HUES64 (cell line): ENCODE measurements at regions not wholly inside any gene's neighbourhood (a gene's known extent, or its start where the extent isn't known, plus 50 kb on each side); places are given as distances from the start of the nearest gene placed in this dataset.

Experiments
- H3K27ac ChIP-seq: 2 replicates; pipeline ENCODE4 v1.7.0; 2013; ENCODE audit warnings: low read depth, low read length, inconsistent platforms
- H3K27me3 ChIP-seq: 2 replicates; pipeline ENCODE4 v1.6.1; 2013; ENCODE audit warnings: mild to moderate bottlenecking, low read length; ENCODE audit not compliant: insufficient read depth
- H3K36me3 ChIP-seq: 2 replicates; pipeline ENCODE4 v1.6.1; 2013; ENCODE audit warnings: mild to moderate bottlenecking, low read length; ENCODE audit not compliant: insufficient read depth
- H3K4me1 ChIP-seq: 2 replicates; pipeline ENCODE4 v1.6.1; 2013; ENCODE audit warnings: mild to moderate bottlenecking, low read length, moderate library complexity; ENCODE audit not compliant: insufficient read depth
- H3K4me3 ChIP-seq: 2 replicates; pipeline ENCODE4 v1.5.1; 2013; ENCODE audit warnings: mild to moderate bottlenecking, low read length, moderate library complexity
- H3K9ac ChIP-seq: 2 replicates; pipeline ENCODE4 v1.6.1; 2013; ENCODE audit warnings: mild to moderate bottlenecking, low read depth, low read length
- H3K9me3 ChIP-seq: 2 replicates; pipeline ENCODE4 v1.6.1; 2013; ENCODE audit warnings: low read depth, low read length; ENCODE audit not compliant: insufficient read depth
- WGBS: fragments of 150-250, 120-280 bp; methylation state at CpG from one replicate; pipeline ENCODE4 v1.1.7; 2013; ENCODE audit warnings: missing lambda C conversion rate; 5-methylcytosine and 5-hydroxymethylcytosine counted together

DNA sequence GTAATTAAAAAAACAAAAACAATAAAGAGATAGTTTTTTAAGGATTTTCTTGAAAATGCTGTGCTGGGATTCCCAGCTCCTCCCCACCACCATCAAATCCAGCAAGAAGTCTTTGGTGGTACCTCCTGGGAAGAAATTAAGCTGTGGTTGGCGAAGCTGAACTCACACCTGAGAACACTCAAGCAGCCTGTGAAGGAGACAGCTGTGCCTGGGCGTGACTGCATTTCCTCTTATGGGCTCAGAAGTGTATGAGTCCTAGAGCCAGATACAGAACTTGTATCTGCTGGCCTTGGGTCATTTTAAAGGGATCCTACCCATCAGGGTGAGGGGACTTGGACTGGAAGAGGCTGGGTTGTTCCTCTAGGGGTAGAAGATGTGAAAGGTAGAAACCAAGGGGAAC lies 561.2 kb upstream of the SGCD start:
- 81% methylated on average over 2 of the region's 2 CpGs for WGBS
- Histone ChIP-seq H3K9ac (no peak overlapping the region), H3K27ac (no peak overlapping the region), H3K36me3 (no peaks in the 10 kb centered on the region), H3K4me1 (no peaks in the 10 kb centered on the region), H3K27me3 (no peaks in the 10 kb centered on the region), H3K9me3 (no peaks in the 10 kb centered on the region; the same call in 1 of the 2 replicates), H3K4me3 (no peak overlapping the region)

DNA sequence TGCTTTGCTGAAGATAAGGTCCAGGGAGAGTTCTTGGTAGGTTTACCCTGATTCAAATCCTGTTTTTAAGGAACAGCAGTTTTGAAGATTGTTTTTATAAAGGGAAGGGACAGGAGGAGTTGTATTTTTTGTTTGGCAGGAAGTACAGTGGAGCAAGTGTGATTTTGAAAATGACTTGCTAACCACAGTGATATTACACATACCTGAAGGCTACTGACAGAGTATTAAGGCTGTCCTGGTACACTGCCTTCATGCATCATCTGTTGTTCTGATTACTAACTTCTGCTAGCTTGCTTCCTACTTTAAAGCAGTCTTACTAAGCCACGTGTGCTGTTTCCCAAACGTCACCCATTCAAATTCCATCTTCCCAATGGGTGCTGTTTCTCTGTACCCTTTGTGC lies 559.5 kb upstream of the SGCD start:
- H3K9ac ChIP-seq = no peak overlapping the region
- H3K9me3 ChIP-seq = no peaks in the 10 kb centered on the region
- 96% methylated on average over 2 of the region's 2 CpGs for WGBS
- 0 out of 2 replicates have a peak, but pooled peaks cover 1% of the 10 kb centered on the region for H3K4me1 ChIP-seq
- H3K4me3 ChIP-seq = no peak overlapping the region
- no peak overlapping the region for H3K27ac ChIP-seq
- no peaks in the 10 kb centered on the region for H3K27me3 ChIP-seq
- H3K36me3 ChIP-seq = no peaks in the 10 kb centered on the region

- no peaks in the 10 kb centered on the region for H3K9me3 ChIP-seq
- no peak overlapping the region for H3K9ac ChIP-seq
- no peaks in the 10 kb centered on the region for H3K36me3 ChIP-seq
- no peaks in the 10 kb centered on the region for H3K27me3 ChIP-seq
- H3K4me1 ChIP-seq = peaks cover 8% of the 10 kb centered on the region; the same call in 1 of the 2 replicates
- 88% methylated on average over 3 of the region's 3 CpGs for WGBS
- no peak overlapping the region for H3K27ac ChIP-seq
- no peak overlapping the region for H3K4me3 ChIP-seq
Measured at GRCh38 chr5:155768332-155768731, 558.6 kb upstream of the SGCD start.

- Histone ChIP-seq H3K4me1 (peaks cover 8% of the 10 kb centered on the region; the same call in 1 of the 2 replicates), H3K4me3 (no peak overlapping the region), H3K36me3 (no peaks in the 10 kb centered on the region), H3K27ac (no peak overlapping the region), H3K9me3 (no peaks in the 10 kb centered on the region), H3K9ac (no peak overlapping the region), H3K27me3 (no peaks in the 10 kb centered on the region)
- 100% methylated on average over 2 of the region's 4 CpGs for WGBS
Measured at GRCh38 chr5:155772009-155772662, 554.8 kb upstream of the SGCD start.

DNA sequence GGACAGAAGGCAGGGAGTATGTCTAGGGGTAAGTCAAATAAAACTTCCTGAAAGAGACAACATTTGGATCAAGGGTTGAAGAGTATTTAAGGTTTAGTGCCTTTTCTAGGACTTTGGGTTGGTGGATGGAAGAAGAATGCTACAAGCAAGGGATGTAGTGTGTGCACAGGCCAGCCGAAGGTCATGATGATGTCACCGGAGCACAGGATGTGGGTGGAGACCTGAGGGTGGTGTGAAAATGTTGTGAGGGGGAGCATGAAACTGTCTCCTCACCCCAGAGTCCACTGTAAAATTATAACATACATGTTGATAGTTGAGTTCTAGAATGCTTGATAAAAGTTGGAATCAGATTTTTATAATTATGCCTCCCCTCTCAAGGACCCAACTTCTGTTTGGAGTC lies 553.3 kb upstream of the SGCD start:
- Histone ChIP-seq H3K27me3 (no peaks in the 10 kb centered on the region), H3K4me3 (no peak overlapping the region), H3K4me1 (peaks cover 8% of the 10 kb centered on the region; the same call in 1 of the 2 replicates), H3K9ac (no peak overlapping the region), H3K27ac (no peak overlapping the region), H3K9me3 (no peaks in the 10 kb centered on the region), H3K36me3 (no peaks in the 10 kb centered on the region)
- WGBS = 100% methylated on average over 2 of the region's 2 CpGs

DNA sequence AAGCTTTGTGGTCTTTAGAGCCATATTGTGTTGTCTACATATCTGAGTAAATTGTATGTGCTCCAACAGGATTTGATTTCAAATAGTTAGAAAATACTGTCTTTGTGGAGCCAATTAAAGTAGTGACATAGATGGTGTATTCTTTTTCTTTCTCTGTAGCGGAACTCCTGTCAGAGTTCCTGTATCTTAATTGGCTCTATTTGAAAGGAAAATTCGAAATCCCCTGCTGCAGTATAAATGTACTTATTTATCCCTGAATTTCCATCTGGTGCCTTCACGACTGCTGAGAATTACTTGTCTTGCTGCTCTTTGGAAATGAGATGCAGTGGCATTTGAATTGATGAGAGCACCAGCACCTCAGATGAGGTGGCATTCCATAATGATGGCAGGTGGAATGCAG lies 546.7 kb upstream of the SGCD start:
- Histone ChIP-seq H3K9me3 (no peaks in the 10 kb centered on the region), H3K9ac (no peak overlapping the region), H3K36me3 (no peaks in the 10 kb centered on the region), H3K27me3 (no peaks in the 10 kb centered on the region), H3K4me3 (no peak overlapping the region), H3K4me1 (no peaks in the 10 kb centered on the region), H3K27ac (no peak overlapping the region)
- 90% methylated on average over 3 of the region's 3 CpGs for WGBS

DNA sequence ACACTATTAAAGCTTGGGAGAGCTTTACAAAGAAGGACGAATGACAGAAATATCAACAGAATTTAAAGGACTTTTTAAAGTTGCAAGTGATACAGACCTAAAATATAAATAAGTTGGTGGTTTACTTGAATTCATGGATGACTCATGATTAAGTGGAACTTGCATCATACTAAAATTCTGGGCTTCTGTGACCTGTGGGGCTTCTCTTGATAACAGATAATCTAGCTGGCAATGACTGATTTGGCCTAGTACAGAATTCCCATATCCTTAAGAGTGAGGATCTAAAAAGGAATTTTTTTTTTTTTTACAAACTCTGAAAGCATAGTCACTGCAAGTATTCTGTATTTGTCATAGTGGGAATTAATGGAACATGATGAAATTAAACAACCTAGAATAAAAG lies 543.7 kb upstream of the SGCD start:
- H3K4me1 ChIP-seq = no peaks in the 10 kb centered on the region
- H3K27me3 ChIP-seq = no peaks in the 10 kb centered on the region
- H3K4me3 ChIP-seq = no peak overlapping the region
- no peaks in the 10 kb centered on the region for H3K36me3 ChIP-seq
- H3K27ac ChIP-seq = no peak overlapping the region
- H3K9ac ChIP-seq = no peak overlapping the region
- WGBS = no CpG with 5 or more reads among the region's 1 CpG
- H3K9me3 ChIP-seq = no peaks in the 10 kb centered on the region

GRCh38 chr5:155783791-155784190 lies 543.2 kb upstream of the SGCD start:
- H3K9me3 ChIP-seq = no peaks in the 10 kb centered on the region
- WGBS = 92% methylated on average over 3 of the region's 3 CpGs

GRCh38 chr5:155786108-155786507 lies 540.9 kb upstream of the SGCD start:
- 93% methylated on average over 1 of the region's 1 CpG for WGBS
- H3K36me3 ChIP-seq = no peaks in the 10 kb centered on the region
- no peak overlapping the region for H3K9ac ChIP-seq
- H3K27me3 ChIP-seq = no peaks in the 10 kb centered on the region
- H3K9me3 ChIP-seq = no peaks in the 10 kb centered on the region
- no peak overlapping the region for H3K4me3 ChIP-seq
- H3K4me1 ChIP-seq = no peaks in the 10 kb centered on the region
- no peak overlapping the region for H3K27ac ChIP-seq

More at GRCh38 chr5:155783791-155784190, 543.2 kb upstream of the SGCD start:
- Histone ChIP-seq H3K27ac (no peak overlapping the region), H3K4me3 (no peak overlapping the region), H3K4me1 (no peaks in the 10 kb centered on the region), H3K27me3 (no peaks in the 10 kb centered on the region), H3K36me3 (no peaks in the 10 kb centered on the region), H3K9ac (no peak overlapping the region)

DNA sequence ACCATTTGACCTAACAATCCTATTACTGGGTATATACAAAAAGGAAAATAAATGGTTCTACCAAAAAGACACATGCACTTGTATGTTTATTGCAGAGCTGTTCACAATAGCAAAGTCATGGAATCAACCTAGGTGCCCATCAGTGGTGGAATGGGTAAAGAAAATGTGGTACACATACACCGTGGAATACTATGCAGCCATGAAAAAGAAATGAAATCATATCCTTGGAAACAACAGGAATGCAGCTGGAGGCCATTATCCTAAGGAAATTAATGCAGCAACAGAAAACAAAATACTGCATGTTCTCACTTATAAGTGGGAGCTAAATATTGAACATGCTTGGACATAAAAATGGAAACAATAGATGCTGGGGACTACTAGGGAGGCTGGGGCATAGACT lies 534.1 kb upstream of the SGCD start:
- Histone ChIP-seq H3K4me1 (no peaks in the 10 kb centered on the region), H3K27me3 (no peaks in the 10 kb centered on the region), H3K27ac (no peak overlapping the region), H3K9me3 (peaks cover 33% of the 10 kb centered on the region), H3K36me3 (no peaks in the 10 kb centered on the region), H3K4me3 (no peak overlapping the region), H3K9ac (no peak overlapping the region)
- WGBS = 91% methylated on average over 1 of the region's 1 CpG

DNA sequence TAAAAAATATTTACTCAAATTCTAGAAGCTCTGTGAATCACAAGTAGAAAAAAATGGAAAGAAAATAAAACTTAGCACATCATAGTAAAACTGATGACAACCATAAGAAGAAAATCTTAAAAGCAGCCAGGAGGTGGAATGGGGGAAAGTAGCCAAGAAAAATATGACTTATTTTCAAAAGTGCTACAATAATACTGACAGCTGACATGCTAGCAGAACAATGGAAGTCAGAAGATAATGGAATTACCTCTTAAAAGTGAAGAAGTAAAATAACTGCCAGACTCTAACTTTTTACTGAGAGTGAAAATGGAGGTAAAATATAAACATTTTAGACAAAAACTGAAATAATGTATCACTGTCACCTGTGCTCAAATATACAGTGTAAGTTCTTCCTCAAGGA lies 532.2 kb upstream of the SGCD start:
- Histone ChIP-seq H3K4me3 (no peak overlapping the region), H3K27ac (no peak overlapping the region), H3K9me3 (peaks cover 33% of the 10 kb centered on the region), H3K36me3 (no peaks in the 10 kb centered on the region), H3K9ac (no peak overlapping the region), H3K27me3 (no peaks in the 10 kb centered on the region), H3K4me1 (no peaks in the 10 kb centered on the region)

DNA sequence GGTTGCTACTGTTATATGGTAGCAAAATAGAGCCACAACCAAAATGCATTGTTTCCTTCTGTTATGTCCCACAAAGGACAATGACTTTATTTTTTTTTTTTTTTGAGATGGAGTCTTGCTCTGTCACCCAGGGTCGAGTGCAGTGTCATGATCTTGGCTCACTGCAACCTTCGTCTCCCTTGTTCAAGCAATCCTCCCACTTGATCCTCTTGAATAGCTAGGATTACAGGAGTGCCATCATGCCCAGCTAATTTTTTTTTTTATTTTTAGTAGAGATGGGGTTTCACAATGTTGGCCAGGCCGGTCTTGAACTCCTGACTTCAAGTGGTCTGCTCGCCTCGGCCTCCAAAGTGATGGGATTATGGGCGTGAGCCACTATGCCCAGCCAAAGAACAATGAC lies 527.7 kb upstream of the SGCD start:
- no peak overlapping the region for H3K27ac ChIP-seq
- no peaks in the 10 kb centered on the region for H3K4me1 ChIP-seq
- 96% methylated on average over 6 of the region's 6 CpGs for WGBS
- H3K36me3 ChIP-seq = no peaks in the 10 kb centered on the region
- H3K4me3 ChIP-seq = no peak overlapping the region
- H3K9ac ChIP-seq = no peak overlapping the region
- H3K27me3 ChIP-seq = no peaks in the 10 kb centered on the region
- H3K9me3 ChIP-seq = peaks cover 16% of the 10 kb centered on the region
